ENCODE measurements at regions not wholly inside any gene's neighbourhood (a gene's known extent, or its start where the extent isn't known, plus 50 kb on each side); places are given as distances from the start of the nearest gene placed in this dataset.

DNA sequence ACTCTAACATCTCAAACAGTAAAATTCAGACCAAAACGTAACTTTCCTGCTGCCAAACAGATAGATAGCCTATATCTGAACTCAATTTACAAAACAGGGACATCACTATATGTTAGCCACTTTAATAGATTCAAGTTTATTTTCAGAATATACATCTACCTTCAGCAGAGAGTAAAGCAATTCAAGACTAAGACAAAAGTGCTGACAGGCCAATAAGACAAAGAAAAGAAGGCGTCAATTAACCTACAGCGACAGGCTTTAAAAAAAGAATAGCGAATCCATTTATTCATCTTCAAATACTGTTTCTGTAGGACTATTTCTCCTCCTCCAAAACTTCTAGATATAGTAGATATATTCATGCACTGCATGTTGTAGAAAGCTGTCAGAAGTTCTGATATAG is 333.0 kb downstream of the GRB14 start:
- DNase-seq = no peak

DNA sequence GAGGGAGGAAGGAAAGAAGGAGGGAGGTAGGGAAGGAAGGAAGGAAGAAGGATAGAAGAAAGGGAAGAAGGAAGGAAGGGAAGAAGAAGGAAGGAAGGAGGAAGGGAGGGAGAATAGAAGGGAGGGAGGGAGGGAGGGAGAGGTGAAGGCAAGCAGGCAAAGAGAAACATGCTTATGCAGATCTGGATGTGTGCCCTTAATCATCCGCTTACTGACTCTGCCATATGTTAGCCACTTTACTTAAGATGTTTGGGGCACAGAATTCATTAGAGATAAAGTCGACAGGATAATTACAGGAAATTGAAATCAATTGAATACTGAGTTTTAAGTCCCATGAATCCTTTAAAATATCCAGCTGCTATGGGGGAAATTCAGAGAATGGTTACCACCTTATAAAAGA is 334.2 kb downstream of the GRB14 start:
- no peak for DNase-seq

GRCh38 chr2:164285576-164285975 is 335.7 kb downstream of the GRB14 start:
- no peak for DNase-seq

DNA sequence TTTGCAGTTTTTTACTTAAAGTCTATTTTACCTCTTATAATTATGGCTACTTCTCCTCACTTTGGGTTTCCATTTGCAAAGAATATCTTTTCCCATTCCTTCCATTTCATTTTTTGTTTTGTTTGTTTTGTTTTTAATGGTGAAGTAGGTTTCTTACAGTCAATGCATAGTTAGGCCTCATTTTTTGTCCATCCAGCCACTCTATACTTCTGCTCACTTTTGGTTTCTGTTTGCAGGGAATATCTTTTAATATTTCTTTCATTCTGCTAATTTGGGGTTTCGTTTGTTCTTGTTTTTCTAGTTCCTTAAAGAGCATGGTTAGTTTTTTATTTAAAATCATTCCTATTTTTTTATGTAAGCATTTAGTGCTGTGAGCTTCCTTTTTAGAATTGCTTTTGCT is 339.4 kb downstream of the GRB14 start:
- no peak for DNase-seq

- DNase-seq = no peak
These were observed 345.6 kb downstream of the GRB14 start for GRCh38 chr2:164275659-164276058.

GRCh38 chr2:164260506-164260905 is 360.8 kb downstream of the GRB14 start:
- DNase-seq = no peak

DNA sequence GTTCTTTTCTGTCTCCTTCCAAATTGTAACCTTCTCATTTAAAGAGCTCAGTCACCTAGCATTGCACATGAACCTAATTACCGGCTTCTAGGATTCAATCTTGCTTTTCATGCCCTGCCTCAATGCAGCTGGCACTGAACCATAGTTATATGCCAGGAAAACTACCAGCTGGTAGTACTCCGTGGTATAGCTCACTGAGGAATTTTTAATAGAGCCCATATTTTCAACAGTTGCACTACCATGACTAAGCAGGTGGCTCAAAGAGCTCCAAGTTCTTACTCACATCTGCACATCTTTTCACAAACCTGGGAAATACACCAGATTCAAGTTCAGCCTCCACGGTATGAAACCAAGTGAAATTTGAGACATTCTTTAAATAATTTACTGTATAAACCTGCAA is 363.5 kb downstream of the GRB14 start:
- no peak for DNase-seq

- no peak for DNase-seq
These were observed 368.6 kb downstream of the GRB14 start for GRCh38 chr2:164252568-164253287.

- DNase-seq = no peak
These were observed 378.0 kb downstream of the GRB14 start for GRCh38 chr2:164243315-164243714.

DNA sequence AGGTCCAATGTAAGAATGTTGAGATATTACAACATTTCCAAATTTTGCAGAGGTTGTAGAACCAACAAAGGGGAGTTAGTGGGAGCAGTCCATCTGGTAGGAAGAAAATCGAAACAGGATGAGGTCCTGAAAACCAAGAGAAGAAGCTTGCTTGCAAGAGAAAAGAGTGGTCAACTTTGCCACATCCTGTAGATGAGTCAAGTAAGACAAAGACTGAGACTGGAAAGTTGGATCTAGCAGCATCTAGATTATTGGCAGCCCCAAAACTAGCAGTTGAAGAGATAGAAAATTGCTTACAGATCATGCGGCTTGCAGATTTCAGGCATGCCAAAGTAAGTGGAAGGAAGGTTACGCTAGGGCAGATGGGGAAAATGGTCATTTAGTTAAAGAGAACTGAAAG is 378.9 kb downstream of the GRB14 start:
- DNase-seq = no peak

- no peak for DNase-seq
These were observed 387.2 kb downstream of the GRB14 start for GRCh38 chr2:164234074-164234473.

- DNase-seq = no peak
These were observed 397.3 kb downstream of the GRB14 start for GRCh38 chr2:164224007-164224406.

DNA sequence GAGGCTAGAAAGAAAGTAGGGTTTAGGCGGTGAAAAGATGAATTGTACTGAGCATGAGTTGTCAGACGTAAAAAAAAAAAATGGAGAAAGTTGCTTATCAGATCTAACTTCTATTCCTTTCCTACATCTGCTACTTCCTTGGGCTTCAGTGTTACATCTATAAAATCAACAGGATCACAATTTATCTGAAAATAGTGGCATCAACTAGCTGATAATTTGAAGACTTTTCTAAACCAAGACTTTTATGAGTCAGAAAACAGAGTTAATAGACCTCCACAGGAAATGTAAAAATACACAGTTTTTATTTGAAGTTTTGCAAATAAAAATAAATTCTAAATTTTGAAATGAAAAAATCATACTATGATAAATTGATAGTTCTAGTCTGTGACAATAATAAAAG is 399.8 kb downstream of the GRB14 start:
- DNase-seq = no peak

GRCh38 chr2:164220265-164220664 is 401.0 kb downstream of the GRB14 start:
- no peak for DNase-seq

DNA sequence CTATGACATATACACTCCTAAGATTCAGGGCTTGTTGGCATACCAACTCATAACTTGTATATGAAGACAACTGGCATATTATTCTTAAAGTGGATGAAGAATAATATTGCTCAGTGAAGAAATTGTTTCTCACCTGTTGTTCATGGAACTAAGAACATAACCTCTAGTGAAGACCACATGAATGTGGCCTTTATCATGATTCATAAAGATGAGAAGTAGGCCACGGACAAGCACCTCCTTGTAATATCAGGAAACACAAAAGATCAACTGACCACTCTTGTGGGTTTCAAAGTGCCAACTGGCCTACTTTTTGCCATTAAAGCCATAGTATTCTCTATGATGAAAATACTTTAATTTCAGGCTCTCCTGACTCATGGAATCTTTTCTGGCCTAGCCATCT is 407.4 kb downstream of the GRB14 start:
- DNase-seq = no peak

DNA sequence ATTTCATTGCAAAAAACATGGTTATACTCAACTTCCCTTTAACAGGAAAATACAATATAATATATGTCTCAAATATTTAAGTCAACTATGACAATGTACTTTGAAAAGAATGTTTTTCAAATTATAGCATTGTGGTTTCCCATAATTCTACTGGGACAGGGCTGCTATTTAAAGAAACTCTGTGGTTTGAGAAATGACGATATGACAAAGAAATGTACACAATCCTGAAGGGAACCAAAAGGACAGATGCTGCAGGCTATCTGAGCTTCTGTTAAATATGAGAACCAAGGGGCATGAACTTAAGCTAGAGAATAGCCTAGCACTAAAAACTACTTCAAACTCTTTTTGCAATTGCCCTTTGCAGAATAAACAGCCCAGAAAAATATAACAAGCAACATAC is 415.9 kb downstream of the GRB14 start:
- DNase-seq = no peak

DNA sequence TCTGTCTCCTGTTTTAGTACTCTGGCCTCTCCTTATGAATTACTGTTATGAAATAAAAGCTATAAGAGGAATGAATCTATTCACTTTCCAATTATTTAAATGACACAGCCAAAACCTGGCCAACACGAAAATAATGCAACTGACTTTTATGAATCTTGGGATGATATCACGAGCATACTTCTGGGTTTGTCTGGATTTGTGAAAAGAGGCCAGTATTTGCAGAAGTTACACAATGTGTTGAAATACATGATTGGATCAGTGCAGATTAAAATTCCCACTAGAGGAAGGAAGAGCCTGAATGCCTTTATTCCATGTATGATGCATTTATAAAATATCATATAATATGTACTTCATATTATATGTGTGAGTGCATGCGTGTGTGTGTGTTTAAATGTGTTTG is 418.2 kb downstream of the GRB14 start:
- DNase-seq = no peak

DNA sequence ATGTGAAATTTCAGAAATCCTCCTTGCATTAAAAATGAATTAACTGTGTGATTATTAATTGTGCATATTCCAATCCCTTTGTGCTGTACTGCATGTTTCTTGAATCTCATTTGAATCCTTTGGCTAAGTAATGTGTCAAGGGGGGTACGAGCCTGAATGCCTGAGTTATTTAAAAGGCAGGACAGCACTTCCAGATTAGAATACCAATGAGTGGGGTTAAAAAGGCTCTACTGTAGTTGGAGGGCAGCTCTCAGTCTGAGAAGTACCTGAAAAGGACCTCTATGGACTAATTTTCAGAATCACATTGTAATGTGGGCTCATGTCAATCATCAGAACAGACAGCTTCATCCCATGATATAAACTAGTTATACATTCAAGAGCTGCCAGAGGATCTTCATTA is 423.0 kb downstream of the GRB14 start:
- no peak for DNase-seq

- DNase-seq = no peak
These were observed 430.6 kb downstream of the GRB14 start for GRCh38 chr2:164190700-164191099.

- no peak for DNase-seq
These were observed 431.4 kb downstream of the GRB14 start for GRCh38 chr2:164189851-164190250.

- DNase-seq = no peak
These were observed 434.2 kb downstream of the GRB14 start for GRCh38 chr2:164187121-164187520.

GRCh38 chr2:164186591-164186990 is 434.7 kb downstream of the GRB14 start:
- no peak for DNase-seq

- DNase-seq = no peak
These were observed 439.1 kb downstream of the GRB14 start for GRCh38 chr2:164182116-164182627.

DNA sequence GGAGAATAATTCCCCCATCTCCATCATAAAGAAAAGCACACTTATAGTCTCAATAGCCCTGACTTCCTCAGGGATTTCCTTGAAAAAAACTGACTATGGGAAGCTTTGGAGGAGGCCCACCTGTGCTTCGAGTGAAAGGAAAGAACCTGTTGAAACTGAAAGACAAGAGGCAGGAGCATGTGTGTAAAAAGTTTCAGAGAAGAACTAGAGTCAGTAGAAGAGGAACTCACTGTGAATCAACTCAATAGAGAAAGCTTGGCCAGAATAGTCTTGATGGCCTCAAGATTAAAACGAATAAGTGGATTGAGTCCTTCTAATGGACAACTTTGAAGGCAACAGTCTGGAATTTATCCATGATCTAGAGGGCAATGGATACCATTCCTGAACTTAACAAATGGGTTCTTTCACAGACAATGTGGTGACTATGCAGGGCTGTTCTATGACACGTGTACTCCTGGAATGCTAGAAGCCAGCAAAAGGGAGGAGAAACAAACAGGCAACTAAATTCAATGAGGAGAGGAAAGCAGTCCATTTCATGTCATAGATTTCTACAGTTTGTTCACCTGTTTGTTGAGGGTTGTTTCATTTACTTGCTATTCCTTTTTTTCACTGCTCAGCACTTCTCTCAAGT is 442.3 kb downstream of the GRB14 start:
- no peak for DNase-seq

- no peak for DNase-seq
These were observed 428.8 kb upstream of the FIGN start for GRCh38 chr2:164164602-164165001.
